Transverse colon (tissue), 4 donors: ENCODE measurements at regions not wholly inside any gene's neighbourhood (a gene's known extent, or its start where the extent isn't known, plus 50 kb on each side); places are given as distances from the start of the nearest gene placed in this dataset.
"Not testable (repeated sequence)": the region's sequence is repeated elsewhere in the genome, so short reads cannot be mapped to it uniquely, and the experiment has no call there.

Source experiments
- CTCF ChIP-seq, 5 experiments: fragments of 200-600 bp in 3 of 5; fragments of 450-650 bp in 2 of 5; sonication (generic) in 3 of 5; IDR thresholded peaks; 1 replicate in 2 of 5; 2 replicates in 3 of 5; pipeline ENCODE4 v1.5.1; 2016 to 2017; ENCODE audit warnings: antibody characterized with exemption in 5 of 5, inconsistent platforms in 3 of 5, mild to moderate bottlenecking in 2 of 5, moderate library complexity in 1 of 5
- EP300 ChIP-seq: sonication (generic); formaldehyde crosslinking; IDR thresholded peaks from one replicate; pipeline ENCODE4 v1.6.1; 2017; ENCODE audit warnings: antibody characterized with exemption, low read depth
- POLR2A ChIP-seq: fragments of 450-650 bp; IDR thresholded peaks from one replicate; pipeline ENCODE4 v1.6.1; 2016; ENCODE audit warnings: antibody characterized with exemption, mild to moderate bottlenecking, moderate library complexity
- POLR2AphosphoS5 ChIP-seq, 3 donors: sonication (generic); formaldehyde crosslinking; IDR thresholded peaks; one replicate each; pipeline ENCODE4 v1.6.1; 2016; ENCODE audit warnings: antibody characterized with exemption in 3 of 3

GRCh38 chr1:194858811-194859480 is 1672.5 kb upstream of the B3GALT2 start:
- TF ChIP-seq CTCF (IDR thresholded peaks at IDR 0.05); POLR2A; EP300; POLR2AphosphoS5 (IDR thresholded peaks at IDR 0.05): not testable (repeated sequence)
